Endothelial cell (in vitro differentiated cells): ENCODE measurements at regions not wholly inside any gene's neighbourhood (a gene's known extent, or its start where the extent isn't known, plus 50 kb on each side); places are given as distances from the start of the nearest gene placed in this dataset.

Source experiments
- DNase-seq: peaks from one replicate; pipeline ENCODE4 v3.0.0; 2021; ENCODE audit warnings: low spot score
- H3K27ac Mint-ChIP-seq: one replicate; pipeline ENCODE4 v1.8.0; 2021; ENCODE audit warnings: mixed read lengths, inconsistent platforms; ENCODE audit not compliant: unreplicated experiment
- H3K27me3 Mint-ChIP-seq: one replicate; pipeline ENCODE4 v1.8.0; 2021; ENCODE audit warnings: mild to moderate bottlenecking, moderate library complexity, mixed read lengths, inconsistent platforms; ENCODE audit not compliant: unreplicated experiment
- H3K36me3 Mint-ChIP-seq: one replicate; pipeline ENCODE4 v1.8.0; 2021; ENCODE audit warnings: mild to moderate bottlenecking, low read depth, mixed read lengths, inconsistent platforms; ENCODE audit not compliant: unreplicated experiment
- H3K4me1 Mint-ChIP-seq: one replicate; pipeline ENCODE4 v1.8.0; 2021; ENCODE audit warnings: mild to moderate bottlenecking, mixed read lengths, inconsistent platforms; ENCODE audit not compliant: unreplicated experiment
- H3K4me3 Mint-ChIP-seq: one replicate; pipeline ENCODE4 v1.8.0; 2021; ENCODE audit warnings: mild to moderate bottlenecking, mixed read lengths, inconsistent platforms; ENCODE audit not compliant: unreplicated experiment
- H3K9me3 Mint-ChIP-seq: one replicate; pipeline ENCODE4 v1.8.0; 2021; ENCODE audit warnings: mixed read lengths, inconsistent platforms; ENCODE audit not compliant: unreplicated experiment
- CTCF ChIP-seq: fragments of 200-600 bp; sonication (generic); IDR thresholded peaks from one replicate; pipeline ENCODE4 v1.5.0; 2021; ENCODE audit warnings: antibody characterized with exemption; ENCODE audit not compliant: unreplicated experiment

GRCh38 chr5:154628685-154629084 lies 126.5 kb upstream of the LARP1 start:
- Mint-ChIP-seq H3K36me3 (no peaks in the 10 kb centered on the region), H3K27ac (no peak overlapping the region), H3K9me3 (no peaks in the 10 kb centered on the region), H3K27me3 (peaks cover 2% of the 10 kb centered on the region), H3K4me3 (no peak overlapping the region), H3K4me1 (no peaks in the 10 kb centered on the region)
- no peak for TF ChIP-seq CTCF
- no peak for DNase-seq

GRCh38 chr5:154627698-154628678 lies 127.2 kb upstream of the LARP1 start:
- no peaks in the 10 kb centered on the region for H3K4me1 Mint-ChIP-seq
- TF ChIP-seq CTCF: no peak
- peaks cover 4% of the 10 kb centered on the region for H3K27me3 Mint-ChIP-seq
- no peak overlapping the region for H3K4me3 Mint-ChIP-seq
- no peaks in the 10 kb centered on the region for H3K9me3 Mint-ChIP-seq
- no peak overlapping the region for H3K27ac Mint-ChIP-seq
- DNase-seq: no peak
- no peaks in the 10 kb centered on the region for H3K36me3 Mint-ChIP-seq

GRCh38 chr5:154626876-154627557 lies 128.2 kb upstream of the LARP1 start:
- no peaks in the 10 kb centered on the region for H3K4me1 Mint-ChIP-seq
- H3K27me3 Mint-ChIP-seq: peaks cover 4% of the 10 kb centered on the region
- no peak for DNase-seq
- no peaks in the 10 kb centered on the region for H3K36me3 Mint-ChIP-seq
- TF ChIP-seq CTCF: no peak
- no peak overlapping the region for H3K27ac Mint-ChIP-seq
- no peak overlapping the region for H3K4me3 Mint-ChIP-seq
- no peaks in the 10 kb centered on the region for H3K9me3 Mint-ChIP-seq

- no peak for DNase-seq
- no peak for TF ChIP-seq CTCF
- peaks cover 6% of the 10 kb centered on the region for H3K4me1 Mint-ChIP-seq
- no peak overlapping the region for H3K4me3 Mint-ChIP-seq
- H3K9me3 Mint-ChIP-seq: no peaks in the 10 kb centered on the region
- H3K27me3 Mint-ChIP-seq: peaks cover 2% of the 10 kb centered on the region
- no peak overlapping the region for H3K27ac Mint-ChIP-seq
- no peaks in the 10 kb centered on the region for H3K36me3 Mint-ChIP-seq
These were observed 130.1 kb upstream of the LARP1 start for GRCh38 chr5:154625031-154625430.

- no peaks in the 10 kb centered on the region for H3K9me3 Mint-ChIP-seq
- peaks cover 7% of the 10 kb centered on the region for H3K4me1 Mint-ChIP-seq
- no peaks in the 10 kb centered on the region for H3K36me3 Mint-ChIP-seq
- DNase-seq: no peak
- no peak overlapping the region for H3K4me3 Mint-ChIP-seq
- no peak overlapping the region for H3K27ac Mint-ChIP-seq
- no peak for TF ChIP-seq CTCF
- peaks cover 2% of the 10 kb centered on the region for H3K27me3 Mint-ChIP-seq
These were observed 130.8 kb upstream of the LARP1 start for GRCh38 chr5:154624341-154624740.
